H1 (cell line): ENCODE measurements at regions not wholly inside any gene's neighbourhood (a gene's known extent, or its start where the extent isn't known, plus 50 kb on each side); places are given as distances from the start of the nearest gene placed in this dataset.

Source experiments
- CTCF ChIA-PET: fragments of 300-600 bp; sonication (Branson Sonifier 250); formaldehyde crosslinking; loops from one replicate; lab custom pipeline; 2021; ENCODE audit not compliant: partially characterized antibody; lab: Charles Lee
- POLR2A ChIA-PET: fragments of 300-600 bp; sonication (Branson Sonifier 250); formaldehyde crosslinking; loops from one replicate; lab custom pipeline; 2021; ENCODE audit warnings: inconsistent platforms; ENCODE audit not compliant: partially characterized antibody; lab: Charles Lee
- DNase-seq, 2 experiments: peaks; one replicate each; pipeline versions ENCODE4 v3.0.0 to v3.0.0-alpha.2; 2010 to 2022; ENCODE audit warnings: low spot score in 2 of 2, low read depth in 1 of 2, mixed read lengths in 1 of 2
- FAIRE-seq: peaks from 2 replicates; lab custom pipeline; 2011; peaks lifted over from hg19 to GRCh38; lab: Jason Lieb, UNC
- H2AFZ ChIP-seq: 2 replicates; pipeline ENCODE4 v1.8.1; 2012; ENCODE audit warnings: low read length, inconsistent platforms
- H2AK5ac ChIP-seq: 2 replicates; pipeline ENCODE4 v1.6.1; 2013; ENCODE audit warnings: low read depth, low read length
- H2BK120ac ChIP-seq: replicated peaks from 2 replicates; pipeline ENCODE3; 2013; ENCODE audit warnings: low read depth, low read length, inconsistent platforms
- H2BK12ac ChIP-seq: 2 replicates; pipeline ENCODE4 v1.6.1; 2013; ENCODE audit warnings: low read depth, low read length
- H2BK15ac ChIP-seq: 2 replicates; pipeline ENCODE4 v1.6.1; 2013; ENCODE audit warnings: low read length
- H2BK20ac ChIP-seq: 2 replicates; pipeline ENCODE4 v1.6.1; 2013; ENCODE audit warnings: low read length
- H2BK5ac ChIP-seq: 2 replicates; pipeline ENCODE4 v1.6.1; 2013; ENCODE audit warnings: low read depth, low read length
- H3K14ac ChIP-seq: 2 replicates; pipeline ENCODE4 v1.6.1; 2013; ENCODE audit warnings: inconsistent platforms; ENCODE audit not compliant: insufficient read length
- H3K18ac ChIP-seq: 2 replicates; pipeline ENCODE4 v1.6.1; 2013; ENCODE audit warnings: low read length; ENCODE audit errors: extremely low read depth
- H3K23ac ChIP-seq: 2 replicates; pipeline ENCODE4 v1.6.1; 2013; ENCODE audit warnings: inconsistent platforms; ENCODE audit not compliant: insufficient read length
- H3K23me2 ChIP-seq: 2 replicates; pipeline ENCODE4 v1.6.1; 2013; ENCODE audit warnings: low read depth, low read length
- H3K27ac ChIP-seq: 2 replicates; pipeline ENCODE4 v1.6.1; 2011; ENCODE audit warnings: low read depth, low read length, inconsistent platforms
- H3K27me3 ChIP-seq, 4 experiments: replicated peaks in 1 of 4; 1 replicate in 1 of 4; 2 replicates in 3 of 4; pipeline versions ENCODE4 v1.6.1 to v1.8.1; 2011 to 2013; ENCODE audit warnings: low read length in 3 of 4, mild to moderate bottlenecking in 3 of 4, inconsistent platforms in 2 of 4, mixed read lengths in 2 of 4, moderate library complexity in 1 of 4; ENCODE audit not compliant: control insufficient read depth in 3 of 4, insufficient read depth in 3 of 4; ENCODE audit errors: extremely low read depth in 1 of 4
- H3K36me3 ChIP-seq, 4 experiments: 2 replicates each; pipeline versions ENCODE4 v1.6.1 to v1.8.1; 2011 to 2013; ENCODE audit warnings: mild to moderate bottlenecking in 4 of 4, low read length in 3 of 4, moderate library complexity in 2 of 4, control low read depth in 1 of 4, inconsistent platforms in 1 of 4; ENCODE audit not compliant: insufficient read depth in 4 of 4, control insufficient read depth in 2 of 4
- H3K4ac ChIP-seq: replicated peaks from 2 replicates; pipeline ENCODE3; 2013; ENCODE audit warnings: low read length, low read depth, mixed read lengths, inconsistent platforms; ENCODE audit not compliant: insufficient read length
- H3K4me1 ChIP-seq, 4 experiments: replicated peaks in 1 of 4; 1 replicate in 1 of 4; 2 replicates in 3 of 4; pipeline versions ENCODE4 v1.6.1 to v1.8.1; 2011 to 2013; ENCODE audit warnings: low read length in 3 of 4, inconsistent platforms in 2 of 4, mixed read lengths in 1 of 4; ENCODE audit not compliant: insufficient read depth in 4 of 4, control insufficient read depth in 3 of 4
- H3K4me2 ChIP-seq, 2 experiments: 2 replicates each; pipeline versions ENCODE4 v1.6.1 to v1.8.1; 2011 to 2013; ENCODE audit warnings: low read depth in 2 of 2, low read length in 2 of 2, control low read depth in 1 of 2, inconsistent platforms in 1 of 2, mild to moderate bottlenecking in 1 of 2; ENCODE audit not compliant: insufficient read depth in 1 of 2
- H3K4me3 ChIP-seq, 4 experiments: fragments of 200-600, 300-600 bp in 1 of 4; sonication (generic), shearing (Covaris generic), sonication (Bioruptor Twin) in 1 of 4; 2 replicates each; pipeline versions ENCODE4 v1.5.1 to v1.8.1; 2011 to 2016; ENCODE audit warnings: low read length in 4 of 4, low read depth in 3 of 4, control low read depth in 2 of 4, inconsistent platforms in 2 of 4, mild to moderate bottlenecking in 2 of 4, mixed read lengths in 1 of 4, moderate library complexity in 1 of 4; ENCODE audit not compliant: insufficient read depth in 2 of 4; ENCODE audit errors: extremely low read depth in 1 of 4
- H3K56ac ChIP-seq: replicated peaks from 2 replicates; pipeline ENCODE3; 2013; ENCODE audit warnings: low read depth, mild to moderate bottlenecking, mixed read lengths, low read length, inconsistent platforms; ENCODE audit not compliant: insufficient read length
- H3K79me1 ChIP-seq: 2 replicates; pipeline ENCODE4 v1.6.1; 2013; ENCODE audit warnings: low read depth, low read length, control low read depth
- H3K79me2 ChIP-seq, 2 experiments: 2 replicates each; pipeline versions ENCODE4 v1.6.1 to v1.8.1; 2012 to 2013; ENCODE audit warnings: low read length in 2 of 2, mild to moderate bottlenecking in 2 of 2, inconsistent platforms in 1 of 2; ENCODE audit not compliant: insufficient read depth in 2 of 2, control insufficient read depth in 1 of 2
- H3K9ac ChIP-seq, 4 experiments: replicated peaks in 1 of 4; 1 replicate in 1 of 4; 2 replicates in 3 of 4; pipeline versions ENCODE4 v1.6.1 to v1.8.1; 2011 to 2013; ENCODE audit warnings: low read depth in 3 of 4, low read length in 3 of 4, control low read depth in 2 of 4, mild to moderate bottlenecking in 2 of 4, moderate library complexity in 2 of 4, inconsistent platforms in 1 of 4; ENCODE audit errors: extremely low read depth in 1 of 4
- H3K9me3 ChIP-seq, 2 experiments: 2 replicates each; pipeline versions ENCODE4 v1.6.1 to v1.8.1; 2012 to 2013; ENCODE audit warnings: mild to moderate bottlenecking in 2 of 2, moderate library complexity in 2 of 2, control low read depth in 1 of 2, inconsistent platforms in 1 of 2, low read depth in 1 of 2, low read length in 1 of 2, mixed read lengths in 1 of 2; ENCODE audit not compliant: insufficient read depth in 2 of 2
- H4K20me1 ChIP-seq, 2 experiments: replicated peaks in 1 of 2; 2 replicates each; pipeline versions ENCODE3 to v1.8.1; 2011 to 2013; ENCODE audit warnings: inconsistent platforms in 2 of 2, low read length in 2 of 2, mild to moderate bottlenecking in 1 of 2; ENCODE audit not compliant: insufficient read depth in 2 of 2, control insufficient read depth in 1 of 2
- H4K5ac ChIP-seq: 2 replicates; pipeline ENCODE4 v1.6.1; 2013; ENCODE audit warnings: low read length, low read depth, mixed read lengths, inconsistent platforms; ENCODE audit not compliant: insufficient read length
- H4K8ac ChIP-seq: 2 replicates; pipeline ENCODE4 v1.8.0; 2013; ENCODE audit warnings: mild to moderate bottlenecking, moderate library complexity, low read length, inconsistent platforms; ENCODE audit not compliant: insufficient read depth; ENCODE audit errors: extremely low read depth
- H4K91ac ChIP-seq: replicated peaks from 2 replicates; pipeline ENCODE3; 2013; ENCODE audit warnings: low read length, mixed read lengths, inconsistent platforms; ENCODE audit not compliant: insufficient read length
- CTCF ChIP-seq, 3 experiments: IDR thresholded peaks; 1 replicate in 2 of 3; 2 replicates in 1 of 3; pipeline versions ENCODE4 v1.5.1 to v1.6.1; 2011; ENCODE audit warnings: low read length in 3 of 3, mild to moderate bottlenecking in 3 of 3, inconsistent platforms in 2 of 3, low read depth in 1 of 3, moderate library complexity in 1 of 3; ENCODE audit not compliant: insufficient read depth in 1 of 3; ENCODE audit errors: control extremely low read depth in 1 of 3
- RXRA ChIP-seq: IDR thresholded peaks from 2 replicates; pipeline ENCODE4 v1.6.1; 2011; ENCODE audit warnings: low read depth, mild to moderate bottlenecking, low read length, moderate library complexity; ENCODE audit not compliant: insufficient read depth
- WGBS, 2 experiments: shearing (Covaris generic) in 1 of 2; methylation state at CpG; one replicate each; pipeline versions ENCODE4 v1.1.6 to v1.1.7; 2013 to 2015; ENCODE audit warnings: low lambda C conversion rate in 2 of 2, mixed read lengths in 2 of 2, inconsistent platforms in 1 of 2, low coverage in 1 of 2, missing lambda C conversion rate in 1 of 2; ENCODE audit not compliant: insufficient replicate concordance in 2 of 2, insufficient coverage in 1 of 2, insufficient read length in 1 of 2; ENCODE audit errors: extremely low coverage in 1 of 2, missing lambda C conversion rate in 1 of 2; 5-methylcytosine and 5-hydroxymethylcytosine counted together

- POLR2A ChIA-PET: no interaction called here
Measured at GRCh38 chr9:23483566-23483965, 342.5 kb downstream of the ELAVL2 start.

More at GRCh38 chr9:23483566-23483965, 342.5 kb downstream of the ELAVL2 start:
- Histone ChIP-seq H3K27me3 (no peaks in the 10 kb centered on the region), H3K23me2 (no peaks in the 10 kb centered on the region), H3K23ac (no peak overlapping the region), H3K79me2 (no peaks in the 10 kb centered on the region), H2AK5ac (no peak overlapping the region), H3K9me3 (no peaks in the 10 kb centered on the region), H3K79me1 (no peaks in the 10 kb centered on the region), H3K4ac (no peak overlapping the region), H3K4me2 (no peak overlapping the region), H3K36me3 (no peaks in the 10 kb centered on the region)
- no peak for DNase-seq
- CTCF ChIA-PET: no interaction called here
- TF ChIP-seq RXRA: no peak
- no peak for TF ChIP-seq CTCF (IDR thresholded peaks at IDR 0.05; ENCODE audit: control extremely low read depth in 1 of 3, insufficient read depth in 1 of 3, low read depth in 1 of 3, low read length in 3 of 3)
- TF ChIP-seq, all 59 proteins: peak for 0
- Histone ChIP-seq H2BK20ac (no peak overlapping the region), H3K18ac (no peak overlapping the region), H2BK5ac (no peak overlapping the region), H4K8ac (no peak overlapping the region), H3K56ac (no peak overlapping the region), H4K5ac (no peak overlapping the region), H3K9ac (no peak overlapping the region), H3K4me3 (no peak overlapping the region), H3K14ac (no peak overlapping the region), H2BK12ac (no peak overlapping the region), H2AFZ (no peak overlapping the region), H3K4me1 (no peaks in the 10 kb centered on the region), H3K27ac (no peak overlapping the region), H2BK15ac (no peak overlapping the region), H4K20me1 (no peaks in the 10 kb centered on the region), H4K91ac (no peak overlapping the region), H2BK120ac (no peak overlapping the region)
- no peak for FAIRE-seq
- WGBS, 2 experiments: 93% methylated on average over 1 of the region's 1 CpG; no CpG with 5 or more reads in 1 of the 2 experiments
